ENCODE measurements at regions not wholly inside any gene's neighbourhood (a gene's known extent, or its start where the extent isn't known, plus 50 kb on each side); places are given as distances from the start of the nearest gene placed in this dataset.

GRCh38 chr1:219347376-219347775 lies 173.7 kb downstream of the LYPLAL1 start:
- CTCF ChIA-PET: no interaction called here
- TF ChIP-seq HDGF (IDR thresholded peaks at IDR 0.05; ENCODE audit: borderline replicate concordance): no peak
- TF ChIP-seq ZNF384 (IDR thresholded peaks at IDR 0.05): no peak
- no peak for TF ChIP-seq CTBP1 (IDR thresholded peaks at IDR 0.05; ENCODE audit: borderline replicate concordance)
- no peak for TF ChIP-seq FOXA1 (IDR thresholded peaks at IDR 0.05)
- TF ChIP-seq SUZ12 (IDR thresholded peaks at IDR 0.05): no peak
- TF ChIP-seq FOXM1 (IDR thresholded peaks at IDR 0.05; ENCODE audit: borderline replicate concordance): no peak
- TF ChIP-seq FOXK2 (IDR thresholded peaks at IDR 0.05): no peak
- no peak for TF ChIP-seq LEF1 (IDR thresholded peaks at IDR 0.05; ENCODE audit: borderline replicate concordance)
- TF ChIP-seq ELF4 (IDR thresholded peaks at IDR 0.05): no peak
- TF ChIP-seq NFRKB (IDR thresholded peaks at IDR 0.05): no peak
- TF ChIP-seq BHLHE40 (IDR thresholded peaks at IDR 0.05; ENCODE audit: borderline replicate concordance): no peak
- TF ChIP-seq PKNOX1 (IDR thresholded peaks at IDR 0.05): no peak
- no peak for TF ChIP-seq L3MBTL2 (conservative IDR thresholded peaks at IDR 0.05)
- no peak for TF ChIP-seq SP1 (IDR thresholded peaks at IDR 0.05)
- TF ChIP-seq TARDBP (IDR thresholded peaks at IDR 0.05): no peak
- TF ChIP-seq ARNT (IDR thresholded peaks at IDR 0.05): no peak
- POLR2A ChIA-PET: no interaction called here
- DNase-seq (ENCODE audit: extremely low spot score): no peak

GRCh38 chr1:219345953-219346352 lies 172.3 kb downstream of the LYPLAL1 start:
- no peak for TF ChIP-seq PKNOX1 (IDR thresholded peaks at IDR 0.05)
- TF ChIP-seq L3MBTL2 (conservative IDR thresholded peaks at IDR 0.05): no peak
- no peak for TF ChIP-seq FOXA1 (IDR thresholded peaks at IDR 0.05)
- no peak for TF ChIP-seq ELF4 (IDR thresholded peaks at IDR 0.05)
- TF ChIP-seq FOXM1 (IDR thresholded peaks at IDR 0.05; ENCODE audit: borderline replicate concordance): no peak
- TF ChIP-seq SUZ12 (IDR thresholded peaks at IDR 0.05): no peak
- TF ChIP-seq FOXK2 (IDR thresholded peaks at IDR 0.05): no peak
- no peak for TF ChIP-seq ZNF384 (IDR thresholded peaks at IDR 0.05)
- POLR2A ChIA-PET: no interaction called here
- no peak for DNase-seq (ENCODE audit: extremely low spot score)
- CTCF ChIA-PET: no interaction called here

- CTCF ChIA-PET: no interaction called here
- no peak for TF ChIP-seq L3MBTL2 (conservative IDR thresholded peaks at IDR 0.05)
- no peak for TF ChIP-seq TARDBP (IDR thresholded peaks at IDR 0.05)
- no peak for TF ChIP-seq HDGF (IDR thresholded peaks at IDR 0.05; ENCODE audit: borderline replicate concordance)
- DNase-seq (ENCODE audit: extremely low spot score): no peak
- POLR2A ChIA-PET: no interaction called here
Measured at GRCh38 chr1:219342836-219343235, 169.2 kb downstream of the LYPLAL1 start.

GRCh38 chr1:219340796-219341195 lies 167.1 kb downstream of the LYPLAL1 start:
- TF ChIP-seq ARNT (IDR thresholded peaks at IDR 0.05): no peak
- no peak for TF ChIP-seq SP1 (IDR thresholded peaks at IDR 0.05)
- no peak for TF ChIP-seq ELF4 (IDR thresholded peaks at IDR 0.05)
- no peak for TF ChIP-seq FOXM1 (IDR thresholded peaks at IDR 0.05; ENCODE audit: borderline replicate concordance)
- no peak for TF ChIP-seq LEF1 (IDR thresholded peaks at IDR 0.05; ENCODE audit: borderline replicate concordance)
- TF ChIP-seq TARDBP (IDR thresholded peaks at IDR 0.05): no peak
- no peak for TF ChIP-seq SUZ12 (IDR thresholded peaks at IDR 0.05)
- ChIA-PET CTCF (interaction anchor here (0.6 kb wide), 1 partner anchor 12 kb away, joined by 3 read pairs; no protein-coding TSS in a partner anchor), POLR2A (no interaction called here)
- no peak for DNase-seq (ENCODE audit: extremely low spot score)

GRCh38 chr1:219339466-219339865 lies 165.8 kb downstream of the LYPLAL1 start:
- POLR2A ChIA-PET: no interaction called here
- TF ChIP-seq BHLHE40 (IDR thresholded peaks at IDR 0.05; ENCODE audit: borderline replicate concordance) (no peak), SUZ12 (IDR thresholded peaks at IDR 0.05) (no peak), CTBP1 (IDR thresholded peaks at IDR 0.05; ENCODE audit: borderline replicate concordance) (no peak), PKNOX1 (IDR thresholded peaks at IDR 0.05) (no peak), LEF1 (IDR thresholded peaks at IDR 0.05; ENCODE audit: borderline replicate concordance) (no peak), HDGF (IDR thresholded peaks at IDR 0.05; ENCODE audit: borderline replicate concordance) (no peak), FOXA1 (IDR thresholded peaks at IDR 0.05) (no peak), FOXK2 (IDR thresholded peaks at IDR 0.05) (no peak), SP1 (IDR thresholded peaks at IDR 0.05) (no peak), ARNT (IDR thresholded peaks at IDR 0.05) (no peak), ELF4 (IDR thresholded peaks at IDR 0.05) (no peak), NFRKB (IDR thresholded peaks at IDR 0.05) (no peak), ZNF384 (IDR thresholded peaks at IDR 0.05) (no peak), L3MBTL2 (conservative IDR thresholded peaks at IDR 0.05) (no peak), FOXM1 (IDR thresholded peaks at IDR 0.05; ENCODE audit: borderline replicate concordance) (no peak), TARDBP (IDR thresholded peaks at IDR 0.05) (no peak)
- no peak for DNase-seq (ENCODE audit: extremely low spot score)
- CTCF ChIA-PET: no interaction called here

GRCh38 chr1:219337588-219337987 lies 163.9 kb downstream of the LYPLAL1 start:
- POLR2A ChIA-PET: no interaction called here
- DNase-seq (ENCODE audit: extremely low spot score): no peak
- TF ChIP-seq ELF4 (IDR thresholded peaks at IDR 0.05) (no peak), ZNF384 (IDR thresholded peaks at IDR 0.05) (no peak), L3MBTL2 (conservative IDR thresholded peaks at IDR 0.05) (no peak), BHLHE40 (IDR thresholded peaks at IDR 0.05; ENCODE audit: borderline replicate concordance) (no peak), ARNT (IDR thresholded peaks at IDR 0.05) (no peak), FOXM1 (IDR thresholded peaks at IDR 0.05; ENCODE audit: borderline replicate concordance) (no peak), TARDBP (IDR thresholded peaks at IDR 0.05) (no peak), PKNOX1 (IDR thresholded peaks at IDR 0.05) (no peak), NFRKB (IDR thresholded peaks at IDR 0.05) (no peak), LEF1 (IDR thresholded peaks at IDR 0.05; ENCODE audit: borderline replicate concordance) (no peak), SUZ12 (IDR thresholded peaks at IDR 0.05) (no peak), HDGF (IDR thresholded peaks at IDR 0.05; ENCODE audit: borderline replicate concordance) (no peak), FOXA1 (IDR thresholded peaks at IDR 0.05) (no peak), CTBP1 (IDR thresholded peaks at IDR 0.05; ENCODE audit: borderline replicate concordance) (no peak), SP1 (IDR thresholded peaks at IDR 0.05) (no peak), FOXK2 (IDR thresholded peaks at IDR 0.05) (no peak)
- CTCF ChIA-PET: no interaction called here

Data from HEK293T (cell line).